ENCODE measurements at regions not wholly inside any gene's neighbourhood (a gene's known extent, or its start where the extent isn't known, plus 50 kb on each side); places are given as distances from the start of the nearest gene placed in this dataset.

- no peak for DNase-seq
- WGBS, 2 donors, result 23 to 38% methylated on average over 4 of the region's 4 CpGs
- Histone ChIP-seq H3K9me3 (ENCODE audit: control insufficient read depth in 4 of 4, insufficient read depth in 3 of 4, low read length in 3 of 4) (no peaks in the 10 kb centered on the region), H3K4me1 (ENCODE audit: control insufficient read depth in 5 of 5, insufficient read depth in 5 of 5, low read length in 5 of 5) (peaks cover 0 to 2% (median 0%) of the 10 kb centered on the region in 5 donors), H3K27me3 (ENCODE audit: control insufficient read depth in 3 of 3, insufficient read depth in 3 of 3, low read length in 2 of 3) (peaks cover 0 to 3% (median 0%) of the 10 kb centered on the region in 3 donors), H3K36me3 (ENCODE audit: control insufficient read depth in 4 of 4, insufficient read depth in 4 of 4, low read length in 4 of 4) (no peaks in the 10 kb centered on the region), H3K4me3 (no peak overlapping the region), H3K27ac (ENCODE audit: low read depth in 1 of 2, low read length in 1 of 2) (no peak overlapping the region), H3K9ac (ENCODE audit: insufficient read depth in 1 of 2, low read length in 2 of 2) (no peak overlapping the region)
- TF ChIP-seq CTCF (IDR thresholded peaks at IDR 0.05; ENCODE audit: control extremely low read depth, extremely low read depth), result no peak
- ATAC-seq (ENCODE audit: insufficient read depth, low FRiP score), result no peak
Measured at GRCh38 chr15:59838900-59839299, 149.8 kb upstream of the BNIP2 start.

GRCh38 chr15:59835776-59836175 lies 146.7 kb upstream of the BNIP2 start:
- no peak overlapping the region for H3K27ac ChIP-seq (ENCODE audit: low read depth in 1 of 2, low read length in 1 of 2)
- no peaks in the 10 kb centered on the region for H3K9me3 ChIP-seq (ENCODE audit: control insufficient read depth in 4 of 4, insufficient read depth in 3 of 4, low read length in 3 of 4)
- no peak for ATAC-seq (ENCODE audit: insufficient read depth, low FRiP score)
- H3K4me1 ChIP-seq (ENCODE audit: control insufficient read depth in 5 of 5, insufficient read depth in 5 of 5, low read length in 5 of 5), result peaks cover 0 to 2% (median 0%) of the 10 kb centered on the region in 5 donors
- no peak overlapping the region for H3K4me3 ChIP-seq
- peaks cover 0 to 3% (median 0%) of the 10 kb centered on the region in 3 donors for H3K27me3 ChIP-seq (ENCODE audit: control insufficient read depth in 3 of 3, insufficient read depth in 3 of 3, low read length in 2 of 3)
- no peak overlapping the region for H3K9ac ChIP-seq (ENCODE audit: insufficient read depth in 1 of 2, low read length in 2 of 2)
- DNase-seq, result no peak
- no peaks in the 10 kb centered on the region for H3K36me3 ChIP-seq (ENCODE audit: control insufficient read depth in 4 of 4, insufficient read depth in 4 of 4, low read length in 4 of 4)
- TF ChIP-seq CTCF (IDR thresholded peaks at IDR 0.05; ENCODE audit: control extremely low read depth, extremely low read depth), result no peak
- 91 to 96% methylated on average over 1 of the region's 1 CpG for WGBS, 2 donors

DNA sequence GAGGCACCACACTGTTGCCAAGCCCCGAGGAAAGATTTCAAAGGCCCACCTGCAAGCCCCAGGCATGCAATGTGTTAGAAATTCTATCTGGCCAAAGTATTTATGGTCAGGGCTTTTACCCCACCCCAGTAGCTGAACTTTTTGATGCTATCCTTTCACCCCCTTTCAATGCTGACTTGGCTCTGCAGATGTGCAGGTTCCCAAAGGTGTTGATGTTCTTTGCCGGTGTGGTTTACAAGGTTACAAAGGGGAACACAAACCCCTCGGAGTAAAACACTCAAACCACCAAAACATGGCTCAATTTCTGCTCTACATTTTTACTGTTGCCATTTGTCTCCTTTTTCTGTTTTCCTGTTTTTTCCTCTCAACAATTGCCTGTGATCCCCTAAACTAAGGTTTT lies 145.4 kb upstream of the BNIP2 start:
- Histone ChIP-seq H3K4me1 (ENCODE audit: control insufficient read depth in 5 of 5, insufficient read depth in 5 of 5, low read length in 5 of 5) (peaks cover 0 to 2% (median 0%) of the 10 kb centered on the region in 5 donors), H3K4me3 (no peak overlapping the region), H3K9me3 (ENCODE audit: control insufficient read depth in 4 of 4, insufficient read depth in 3 of 4, low read length in 3 of 4) (no peaks in the 10 kb centered on the region), H3K36me3 (ENCODE audit: control insufficient read depth in 4 of 4, insufficient read depth in 4 of 4, low read length in 4 of 4) (no peaks in the 10 kb centered on the region), H3K27me3 (ENCODE audit: control insufficient read depth in 3 of 3, insufficient read depth in 3 of 3, low read length in 2 of 3) (peaks cover 0 to 3% (median 0%) of the 10 kb centered on the region in 3 donors), H3K27ac (ENCODE audit: low read depth in 1 of 2, low read length in 1 of 2) (no peak overlapping the region), H3K9ac (ENCODE audit: insufficient read depth in 1 of 2, low read length in 2 of 2) (no peak overlapping the region)
- 81 to 86% methylated on average over 3 of the region's 3 CpGs for WGBS, 2 donors
- no peak for TF ChIP-seq CTCF (IDR thresholded peaks at IDR 0.05; ENCODE audit: control extremely low read depth, extremely low read depth)
- DNase-seq, result no peak
- ATAC-seq (ENCODE audit: insufficient read depth, low FRiP score), result no peak

- no peak for TF ChIP-seq CTCF (IDR thresholded peaks at IDR 0.05; ENCODE audit: control extremely low read depth, extremely low read depth)
- H3K4me1 ChIP-seq (ENCODE audit: control insufficient read depth in 5 of 5, insufficient read depth in 5 of 5, low read length in 5 of 5), result peaks cover 0 to 1% (median 0%) of the 10 kb centered on the region in 5 donors
- no peaks in the 10 kb centered on the region for H3K9me3 ChIP-seq (ENCODE audit: control insufficient read depth in 4 of 4, insufficient read depth in 3 of 4, low read length in 3 of 4)
- H3K27me3 ChIP-seq (ENCODE audit: control insufficient read depth in 3 of 3, insufficient read depth in 3 of 3, low read length in 2 of 3), result peaks cover 0 to 3% (median 0%) of the 10 kb centered on the region in 3 donors
- no peak overlapping the region for H3K9ac ChIP-seq (ENCODE audit: insufficient read depth in 1 of 2, low read length in 2 of 2)
- ATAC-seq (ENCODE audit: insufficient read depth, low FRiP score), result no peak
- 76 to 77% methylated on average over 3 of the region's 3 CpGs for WGBS, 2 donors
- H3K36me3 ChIP-seq (ENCODE audit: control insufficient read depth in 4 of 4, insufficient read depth in 4 of 4, low read length in 4 of 4), result no peaks in the 10 kb centered on the region
- H3K27ac ChIP-seq (ENCODE audit: low read depth in 1 of 2, low read length in 1 of 2), result no peak overlapping the region
- no peak for DNase-seq
- no peak overlapping the region for H3K4me3 ChIP-seq
Measured at GRCh38 chr15:59833366-59833765, 144.2 kb upstream of the BNIP2 start.
